Jurkat, Clone E6-1 (cell line): ENCODE measurements at regions not wholly inside any gene's neighbourhood (a gene's known extent, or its start where the extent isn't known, plus 50 kb on each side); places are given as distances from the start of the nearest gene placed in this dataset.

Source experiments
- DNase-seq: peaks from one replicate; pipeline ENCODE4 v3.0.0-alpha.2; 2011; ENCODE audit warnings: low read depth, low spot score
- H3K4me3 ChIP-seq: 2 replicates; pipeline ENCODE4 v1.5.1; 2011; ENCODE audit warnings: mild to moderate bottlenecking, low read length, control low read depth, moderate library complexity

DNA sequence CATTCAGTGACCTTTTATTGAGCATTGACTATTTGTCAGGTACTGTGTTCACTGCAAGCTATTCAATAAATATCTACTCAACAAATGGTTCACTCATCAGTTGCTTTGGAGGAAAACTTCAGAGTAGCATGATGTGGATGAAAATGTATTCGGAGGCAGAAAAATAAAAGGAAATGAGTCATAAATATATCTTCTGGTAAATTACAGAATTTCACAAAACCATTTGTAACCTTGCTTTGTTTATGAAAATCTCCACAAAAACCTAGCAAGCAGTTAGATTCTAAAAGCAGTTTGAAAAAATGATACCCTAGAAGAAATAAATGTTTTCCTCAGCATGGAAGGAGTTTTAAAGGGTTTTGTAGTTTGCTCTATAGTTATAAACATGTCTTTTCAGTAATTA lies 399.6 kb downstream of the LMO7 start:
- no peak for DNase-seq
- H3K4me3 ChIP-seq, result no peak overlapping the region

DNA sequence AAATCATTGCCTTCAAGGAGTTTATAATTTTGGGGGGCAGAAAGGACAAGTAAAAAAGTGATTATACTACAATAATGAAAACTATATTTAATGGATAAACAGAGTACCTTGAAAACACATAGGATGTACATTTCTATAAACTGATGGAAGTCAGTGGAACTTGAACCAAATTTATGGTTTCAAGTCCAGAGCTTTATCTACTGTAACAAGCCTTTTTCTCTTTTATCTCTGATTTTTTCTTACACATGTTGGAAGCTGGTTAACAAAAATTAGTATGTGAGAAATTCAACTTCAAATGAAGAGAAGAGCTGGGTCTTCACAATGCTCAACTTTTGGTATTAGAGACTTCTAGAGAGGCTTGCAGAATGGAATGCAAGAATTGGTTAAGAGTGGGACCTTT lies 393.6 kb downstream of the LMO7 start:
- no peak for DNase-seq

DNA sequence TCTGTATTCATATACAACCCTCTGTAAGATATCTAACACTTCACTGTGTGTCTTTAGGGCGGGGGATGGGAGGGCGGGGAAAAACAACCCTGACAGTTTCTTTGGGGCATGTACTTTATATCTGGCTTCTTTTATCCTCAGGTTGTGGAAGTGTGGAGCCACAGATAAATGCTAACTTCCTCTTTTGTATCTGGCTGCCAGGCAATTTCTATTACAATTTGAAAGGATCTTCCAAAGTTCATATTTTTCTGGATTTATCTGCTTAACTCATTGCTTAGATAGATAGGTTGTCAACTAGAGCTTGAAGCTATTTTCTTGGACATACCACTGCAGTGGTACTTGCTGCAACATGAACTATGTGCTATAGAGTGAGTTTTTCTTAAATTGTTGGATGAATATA lies 393.0 kb downstream of the LMO7 start:
- DNase-seq, result no peak

More for the DNA sequence above, 393.6 kb downstream of the LMO7 start:
- no peak overlapping the region for H3K4me3 ChIP-seq

DNA sequence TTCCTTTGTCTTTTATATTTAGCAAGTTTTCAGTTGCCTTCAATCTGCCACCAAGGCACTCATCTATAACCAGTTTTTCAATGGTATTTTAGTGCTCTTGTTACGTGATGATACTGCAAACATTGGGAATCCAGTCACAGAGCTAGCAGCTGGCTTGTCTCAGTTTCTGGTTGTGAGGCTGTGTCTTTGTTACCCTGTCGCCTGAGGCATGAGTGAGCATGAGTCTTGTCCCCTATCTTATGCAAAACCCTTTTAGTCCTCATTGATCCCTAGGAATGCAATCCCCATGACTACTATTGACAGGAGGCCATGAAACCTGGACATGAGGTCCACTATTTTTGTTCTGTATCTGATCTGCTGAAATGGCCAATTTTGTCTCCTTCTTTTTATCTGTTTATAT lies 391.0 kb downstream of the LMO7 start:
- H3K4me3 ChIP-seq, result no peak overlapping the region
- DNase-seq, result no peak

More for the DNA sequence above, 393.0 kb downstream of the LMO7 start:
- no peak overlapping the region for H3K4me3 ChIP-seq

DNA sequence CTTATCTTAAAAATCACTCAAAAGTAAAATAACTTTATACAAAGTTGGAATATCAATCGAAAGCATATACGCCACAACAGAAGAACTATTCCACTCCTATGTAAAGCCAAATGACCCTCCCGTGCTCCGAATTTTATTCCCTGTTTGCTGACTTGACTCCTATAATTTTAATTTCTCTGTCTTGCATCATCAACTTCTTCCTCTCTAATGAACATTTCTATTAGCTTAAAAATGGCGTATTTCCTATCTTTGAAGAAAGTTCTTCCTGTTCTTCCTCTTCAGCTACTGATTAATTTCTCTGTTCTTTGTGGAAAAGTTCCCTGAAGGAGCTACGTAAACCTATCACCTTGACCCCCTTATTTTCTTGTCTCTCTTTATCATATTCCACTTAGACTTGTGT lies 389.3 kb downstream of the LMO7 start:
- H3K4me3 ChIP-seq, result no peak overlapping the region
- DNase-seq, result no peak

DNA sequence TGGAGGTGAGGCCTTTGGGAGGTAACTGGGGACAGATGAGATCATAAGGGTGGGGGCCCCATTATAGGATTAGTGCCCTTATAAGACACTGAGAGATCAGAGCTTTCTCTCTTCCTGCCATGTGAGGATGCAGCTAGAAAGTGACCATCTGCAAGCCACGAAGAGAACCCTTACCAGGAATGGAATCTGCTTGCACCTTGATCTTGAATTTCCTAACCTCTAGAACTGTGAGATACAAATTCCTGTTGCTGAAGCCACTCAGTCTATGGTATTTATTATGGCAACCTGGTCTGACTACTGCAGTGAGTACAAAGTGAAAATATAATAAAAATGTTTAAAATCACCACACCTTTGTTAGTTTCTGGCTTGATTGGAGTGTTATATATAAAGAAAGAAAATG lies 388.0 kb downstream of the LMO7 start:
- DNase-seq, result no peak
- H3K4me3 ChIP-seq, result no peak overlapping the region

DNA sequence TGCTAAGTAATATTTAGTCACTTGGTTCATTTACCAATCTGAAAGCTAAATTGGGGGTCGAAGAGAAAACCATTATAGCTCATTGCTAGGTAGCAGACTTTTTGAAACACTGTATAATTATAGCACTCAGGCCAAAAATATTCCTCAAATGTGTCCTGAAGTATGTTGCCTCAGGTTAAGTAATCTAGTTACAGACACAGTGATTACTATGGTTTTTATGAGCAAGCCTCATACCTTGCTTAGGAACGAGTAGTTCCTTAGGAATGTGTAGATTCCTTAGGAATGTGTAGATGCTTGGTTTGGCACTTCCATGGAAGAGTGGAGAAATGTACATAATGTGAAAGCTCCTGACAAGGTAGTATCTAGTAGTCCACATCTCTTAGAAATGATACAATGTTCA lies 387.5 kb downstream of the LMO7 start:
- H3K4me3 ChIP-seq, result no peak overlapping the region
- DNase-seq, result no peak

DNA sequence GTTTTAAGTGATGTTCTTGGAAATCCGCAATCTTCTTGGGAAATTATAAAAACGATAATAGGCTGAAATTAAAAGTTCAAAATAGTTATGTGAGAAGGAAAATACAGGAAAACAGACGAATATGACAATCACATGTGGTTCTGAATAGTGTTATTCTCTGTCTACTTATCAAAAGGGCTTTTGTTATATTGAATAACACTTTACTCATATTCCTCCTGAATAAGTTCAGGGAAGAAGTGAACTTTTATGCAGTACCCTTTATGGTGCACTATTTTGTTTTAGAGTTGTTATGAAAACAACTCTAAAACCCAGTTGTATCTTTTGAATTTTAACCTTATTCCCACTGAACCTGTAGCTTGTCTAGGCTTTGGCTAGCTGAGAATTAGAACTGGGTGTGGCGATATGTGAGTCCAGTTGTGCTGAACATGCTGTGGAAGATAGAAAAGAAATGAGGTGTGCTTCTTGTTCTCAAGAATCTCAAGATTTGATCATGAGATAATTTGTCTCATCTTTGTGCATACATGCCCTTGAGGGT lies 384.4 kb downstream of the LMO7 start:
- no peak for DNase-seq
- no peak overlapping the region for H3K4me3 ChIP-seq

DNA sequence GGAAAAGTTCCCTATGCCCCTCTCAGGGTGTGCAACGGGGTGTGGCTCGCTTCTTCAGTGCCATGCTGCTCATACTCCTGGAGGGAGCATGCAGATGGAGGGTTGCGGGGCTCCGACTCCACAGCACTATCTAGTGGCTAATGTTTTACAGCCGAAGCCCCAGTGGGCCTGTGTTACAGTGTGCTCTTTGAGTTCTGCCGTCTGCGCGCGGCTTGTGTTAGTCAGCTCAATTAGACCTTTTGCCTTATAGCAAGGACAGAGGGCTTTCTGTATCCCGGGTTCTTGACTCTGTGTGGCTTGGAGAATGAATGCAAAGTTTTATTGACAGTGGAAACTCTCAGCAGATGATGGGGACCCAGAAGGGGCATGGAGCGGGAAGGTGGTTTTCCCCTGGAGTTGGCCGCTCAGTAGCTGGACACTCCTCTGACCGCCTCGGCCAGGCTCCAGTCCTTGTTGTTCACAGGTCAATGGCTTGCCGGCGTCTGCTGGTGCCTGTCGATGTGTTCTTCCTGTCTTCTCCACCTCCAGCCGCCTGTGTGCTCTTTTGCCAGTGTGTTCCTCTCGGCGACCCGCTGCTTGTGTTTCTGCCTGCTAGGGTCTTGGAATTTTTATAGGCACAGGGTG lies 383.4 kb downstream of the LMO7 start:
- peak; percentile 12 for DNase-seq
- H3K4me3 ChIP-seq, result no peak overlapping the region

DNA sequence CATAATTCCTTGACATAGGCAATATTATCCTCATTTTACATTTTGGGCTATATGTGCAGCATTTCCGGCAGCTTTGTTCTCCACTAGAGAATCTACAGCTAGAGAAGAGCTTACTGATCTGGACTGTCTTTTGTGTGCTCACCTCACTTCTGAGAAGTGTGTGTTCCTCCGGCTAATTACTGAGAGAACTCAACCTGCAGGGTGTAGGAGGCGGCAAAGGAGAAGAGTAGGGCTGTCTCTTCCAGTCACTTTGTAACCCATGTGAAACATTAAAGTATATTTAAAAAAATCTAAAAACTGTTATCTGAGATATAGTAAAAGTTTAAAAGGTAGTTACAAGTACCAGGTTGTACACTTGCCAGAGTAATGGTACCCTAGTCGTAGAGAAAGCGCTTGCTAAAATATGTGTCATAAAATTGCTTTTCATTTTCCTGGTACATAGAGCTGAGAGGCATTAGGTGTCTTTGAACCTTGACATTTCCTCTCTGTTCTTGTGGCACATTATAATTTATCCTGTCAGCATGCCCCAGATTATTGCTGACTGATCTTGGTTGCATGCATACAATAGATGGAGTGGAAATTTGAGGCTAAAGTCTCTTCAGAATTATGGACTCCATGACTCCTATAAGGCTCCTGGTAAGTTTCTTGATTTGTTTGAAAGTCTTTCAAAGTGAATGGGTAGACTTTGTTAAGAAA lies 381.9 kb downstream of the LMO7 start:
- H3K4me3 ChIP-seq, result no peak overlapping the region
- no peak for DNase-seq

DNA sequence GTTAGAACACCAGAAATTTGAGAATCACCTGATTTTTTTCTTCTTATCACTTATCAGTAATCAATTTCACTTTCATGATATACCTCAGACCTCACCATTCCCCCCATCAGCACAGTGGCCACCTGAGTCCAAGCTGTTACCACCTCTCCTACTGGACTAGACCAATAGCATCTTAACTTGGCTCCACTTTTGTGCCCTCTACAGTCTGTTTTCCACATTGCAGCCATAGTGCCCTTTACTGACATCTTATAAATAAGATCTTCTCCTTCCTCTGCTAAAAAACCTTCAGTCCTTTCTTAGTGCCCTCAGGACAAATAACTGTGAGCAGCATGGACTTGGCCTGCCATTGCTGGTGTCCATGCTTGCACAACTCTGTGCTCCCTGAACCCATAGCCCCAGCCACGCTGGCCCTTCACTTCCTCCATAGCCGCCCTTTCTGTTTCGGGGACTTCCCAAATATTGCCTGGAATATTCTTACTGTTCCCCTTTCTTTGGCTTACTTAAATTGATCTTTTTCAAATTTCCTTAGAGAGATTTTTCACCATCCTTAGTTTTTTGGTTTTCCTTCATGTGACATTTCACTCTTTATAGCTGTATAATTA lies 380.8 kb downstream of the LMO7 start:
- no peak overlapping the region for H3K4me3 ChIP-seq
- DNase-seq, result peak; percentile 20

DNA sequence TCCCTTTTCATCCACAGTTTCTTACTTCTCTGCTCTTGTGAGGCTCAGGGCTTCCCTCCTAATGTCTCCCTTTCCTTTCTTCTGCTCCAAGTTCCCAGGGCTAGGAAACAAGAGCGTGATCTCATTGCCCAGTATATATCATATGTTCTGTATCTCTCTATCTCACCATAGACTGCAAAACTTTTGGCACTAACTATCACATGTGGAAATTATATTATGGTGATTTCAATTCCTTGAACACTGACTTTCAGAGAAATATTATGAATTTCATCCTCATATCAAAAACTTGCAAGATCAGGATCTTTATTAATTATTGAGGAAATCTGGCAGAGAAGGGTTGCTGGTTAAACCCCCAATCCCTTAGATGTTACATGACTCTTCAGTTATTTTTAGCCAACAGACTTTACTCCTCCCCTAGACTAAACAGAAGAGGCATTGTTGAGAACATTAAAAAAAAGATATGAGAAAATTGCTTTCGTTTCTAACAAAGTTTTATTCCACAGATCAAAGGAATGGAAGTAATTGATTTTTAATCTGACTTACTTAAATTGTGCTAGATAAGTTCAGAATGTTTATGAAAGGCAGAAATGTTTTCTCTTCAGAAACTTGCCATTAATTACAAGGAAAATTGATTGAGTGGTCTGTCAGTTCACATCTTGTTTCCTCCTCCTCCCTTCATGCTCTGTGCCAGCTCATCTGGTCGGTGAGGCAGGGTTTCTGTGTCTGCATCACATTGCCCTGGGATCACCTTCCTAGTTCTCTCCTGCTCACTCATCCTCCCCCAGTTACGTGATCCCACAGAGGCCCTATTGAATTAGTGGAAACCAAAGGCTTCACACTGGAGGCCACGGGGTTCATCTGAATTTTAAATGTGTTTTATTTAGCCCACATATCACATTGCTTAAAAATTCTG lies 378.5 kb downstream of the LMO7 start:
- no peak overlapping the region for H3K4me3 ChIP-seq
- DNase-seq, result no peak

DNA sequence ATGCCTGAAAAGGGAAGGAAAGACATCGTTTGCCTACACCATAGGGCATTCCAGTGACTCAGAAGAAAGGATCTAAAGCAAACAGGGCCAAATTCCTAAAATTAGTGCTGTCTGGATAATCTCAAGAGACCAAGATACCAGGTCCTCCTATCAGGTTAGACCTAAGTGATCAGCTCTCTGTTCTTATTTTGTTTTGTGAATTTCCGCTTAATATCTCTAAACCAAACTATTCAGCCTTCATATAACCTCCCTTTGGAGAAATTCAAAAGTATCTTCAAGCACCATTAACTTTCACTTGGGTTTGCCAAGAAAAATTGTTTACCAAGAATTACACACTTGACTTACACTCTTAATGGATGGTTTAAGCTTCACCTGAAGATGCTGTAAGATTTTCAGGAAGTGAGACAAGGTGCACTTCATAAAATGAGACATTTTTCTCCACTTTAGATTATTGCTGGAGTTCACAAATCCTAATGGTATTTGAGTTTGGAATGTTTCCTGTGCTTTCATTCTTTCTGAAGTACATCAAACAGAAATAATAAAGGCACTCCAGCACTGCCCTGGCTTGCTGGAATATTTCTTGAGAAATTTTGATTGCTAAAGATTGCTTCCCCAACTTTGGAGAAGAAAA lies 376.1 kb downstream of the LMO7 start:
- no peak overlapping the region for H3K4me3 ChIP-seq
- DNase-seq, result no peak

DNA sequence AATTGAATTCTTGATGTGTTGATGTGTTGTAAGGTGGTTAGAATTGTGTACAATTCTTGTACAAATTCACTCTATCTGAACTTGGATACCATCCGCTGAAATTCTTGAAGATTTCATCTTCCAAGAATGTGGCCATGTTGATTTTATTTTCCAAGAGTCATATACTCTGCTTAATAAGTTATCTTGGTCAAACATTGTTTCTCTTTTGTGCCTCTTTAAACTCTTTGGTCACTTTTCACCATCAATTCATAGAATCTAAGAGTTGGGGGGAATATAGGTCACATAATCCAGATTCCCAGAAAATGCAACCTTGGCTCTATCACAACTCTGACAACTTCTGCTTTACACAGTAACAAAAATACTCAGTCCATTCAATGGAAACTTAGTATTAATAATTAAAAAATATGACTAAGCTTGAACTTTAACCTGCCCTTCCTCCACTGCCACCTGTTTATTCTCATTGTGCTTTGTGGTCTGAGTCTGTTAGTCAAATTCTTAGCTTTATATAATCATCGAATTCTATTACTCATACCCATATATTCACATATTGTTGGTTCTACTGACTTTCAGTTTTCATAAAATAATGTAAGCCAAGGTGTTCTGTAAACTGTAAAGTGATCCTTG lies 373.2 kb downstream of the LMO7 start:
- no peak overlapping the region for H3K4me3 ChIP-seq
- DNase-seq, result no peak

DNA sequence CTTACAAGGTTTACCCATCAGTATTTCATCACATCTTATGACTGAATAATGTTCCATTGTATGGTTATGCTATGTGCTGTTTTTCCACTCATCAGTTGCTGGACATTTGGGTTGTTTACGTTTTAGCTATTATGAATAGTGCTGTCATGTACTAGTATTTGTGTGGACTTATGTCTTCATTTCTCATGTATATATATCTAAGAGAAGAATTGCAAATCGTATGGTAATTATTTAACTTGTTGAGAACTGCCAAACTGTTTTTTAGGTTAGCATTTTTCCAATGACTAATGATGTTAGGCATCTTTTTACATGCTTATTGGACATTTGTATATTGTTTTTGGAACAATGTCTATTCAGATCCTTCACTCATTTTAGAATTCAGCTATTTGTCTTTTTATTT lies 368.3 kb downstream of the LMO7 start:
- no peak for DNase-seq

DNA sequence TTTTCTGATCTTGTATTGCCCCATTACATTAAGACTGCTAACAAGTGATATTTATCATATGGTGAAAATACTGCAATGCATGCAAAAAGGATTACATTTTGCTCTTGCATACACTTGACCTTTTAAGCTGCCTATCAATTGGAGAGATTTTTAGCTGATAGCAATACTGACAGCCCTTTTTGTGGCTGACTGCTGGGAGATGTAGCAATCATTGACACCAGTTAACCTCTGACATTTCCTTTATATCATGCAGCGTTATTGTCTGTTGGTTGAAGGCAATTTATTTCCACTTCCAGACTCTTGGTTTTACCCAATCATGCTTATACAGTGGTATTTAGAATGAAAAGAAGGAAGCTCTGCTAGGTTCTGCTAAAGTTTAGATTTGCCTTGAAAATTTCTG lies 364.0 kb downstream of the LMO7 start:
- H3K4me3 ChIP-seq, result no peak overlapping the region
- no peak for DNase-seq

More for the DNA sequence above, 368.3 kb downstream of the LMO7 start:
- no peak overlapping the region for H3K4me3 ChIP-seq

DNA sequence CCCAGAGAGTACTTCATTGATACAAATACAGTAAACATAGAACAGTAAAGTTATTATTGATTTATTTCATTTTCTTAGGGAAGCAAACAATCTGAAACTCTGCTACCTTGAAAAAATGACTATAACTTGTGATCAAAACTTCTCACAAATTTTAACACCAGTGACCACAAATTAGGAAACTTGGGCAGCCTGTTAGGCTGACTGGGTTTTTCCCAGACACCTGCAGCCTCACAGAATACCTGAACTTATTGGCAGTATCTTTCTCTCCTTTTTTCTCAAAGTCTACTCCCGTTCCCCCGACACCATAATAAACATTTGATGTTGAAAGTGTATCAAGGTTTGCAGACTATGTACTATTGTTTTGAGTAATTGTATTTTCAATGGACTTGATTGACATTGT lies 360.5 kb downstream of the LMO7 start:
- DNase-seq, result no peak
- H3K4me3 ChIP-seq, result no peak overlapping the region

DNA sequence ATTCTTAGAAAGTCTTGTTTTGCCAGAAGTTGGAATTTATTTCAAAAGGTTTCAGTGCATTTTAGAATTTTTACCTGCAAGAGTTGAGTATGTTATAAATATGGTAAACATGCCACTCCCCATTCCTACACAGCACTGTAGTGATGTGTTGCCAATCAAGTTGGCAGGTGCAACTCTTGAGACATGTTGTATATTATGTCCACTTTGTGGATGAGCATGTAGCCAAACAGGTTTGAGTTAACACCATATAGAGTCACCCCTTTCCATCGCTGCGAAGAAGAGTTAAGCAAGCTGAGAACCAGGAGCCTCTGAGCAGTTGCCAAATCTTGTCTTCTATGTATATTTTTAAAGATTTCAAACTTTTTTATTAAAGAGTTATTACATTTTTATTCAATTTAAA lies 359.8 kb downstream of the LMO7 start:
- no peak overlapping the region for H3K4me3 ChIP-seq
- no peak for DNase-seq

DNA sequence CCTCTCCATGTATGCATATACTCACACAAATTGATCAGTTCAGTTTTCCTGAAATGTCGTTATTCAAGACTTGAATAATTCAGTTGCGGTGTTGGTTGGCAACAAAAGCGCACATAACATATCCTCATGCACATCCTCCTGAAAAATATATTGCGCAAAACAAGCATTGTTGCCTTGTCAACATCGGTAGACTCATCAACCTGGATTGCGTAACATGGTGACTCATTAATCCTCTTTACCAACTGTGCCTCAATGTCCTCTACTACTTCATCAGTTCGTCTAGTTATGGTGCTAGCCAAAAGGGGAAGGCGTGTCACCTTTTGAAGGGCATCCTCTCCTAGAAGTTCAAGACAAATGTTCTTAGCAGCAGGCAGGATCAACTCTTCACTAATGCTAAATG lies 357.7 kb downstream of the LMO7 start:
- no peak overlapping the region for H3K4me3 ChIP-seq
- no peak for DNase-seq
